C4-2B (cell line): ENCODE measurements at regions not wholly inside any gene's neighbourhood (a gene's known extent, or its start where the extent isn't known, plus 50 kb on each side); places are given as distances from the start of the nearest gene placed in this dataset.

ENCODE experiments used
- ZFX ChIP-seq: fragments of 450-650 bp; IDR thresholded peaks from 2 replicates; pipeline ENCODE4 v1.6.1; 2017
- TF ChIP-seq, protein P1 (sequence below): fragments of 450-650 bp; conservative IDR thresholded peaks from 2 replicates; pipeline ENCODE4 v1.5.1; 2017; ENCODE audit warnings: mild to moderate bottlenecking

DNA sequence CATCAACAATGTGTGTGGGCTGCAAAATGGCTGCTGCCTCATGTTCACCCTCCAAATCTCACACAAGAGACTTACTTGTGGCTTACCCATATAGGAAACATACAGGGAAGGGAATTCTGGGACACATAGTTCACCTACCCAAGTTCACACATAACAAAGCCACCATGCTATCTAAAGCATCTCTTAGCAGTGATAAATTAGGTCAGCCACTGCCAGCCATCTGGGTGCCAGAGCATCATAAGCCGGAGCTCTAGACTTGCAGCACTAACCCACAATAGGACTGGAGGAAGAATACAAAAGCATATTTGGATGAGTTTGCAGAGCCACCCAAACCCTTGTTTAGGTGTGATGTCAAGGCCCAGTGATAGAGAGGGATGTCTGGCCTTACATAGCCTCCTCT lies 321.7 kb downstream of the SEC16B start:
- TF ChIP-seq, protein P1, sequence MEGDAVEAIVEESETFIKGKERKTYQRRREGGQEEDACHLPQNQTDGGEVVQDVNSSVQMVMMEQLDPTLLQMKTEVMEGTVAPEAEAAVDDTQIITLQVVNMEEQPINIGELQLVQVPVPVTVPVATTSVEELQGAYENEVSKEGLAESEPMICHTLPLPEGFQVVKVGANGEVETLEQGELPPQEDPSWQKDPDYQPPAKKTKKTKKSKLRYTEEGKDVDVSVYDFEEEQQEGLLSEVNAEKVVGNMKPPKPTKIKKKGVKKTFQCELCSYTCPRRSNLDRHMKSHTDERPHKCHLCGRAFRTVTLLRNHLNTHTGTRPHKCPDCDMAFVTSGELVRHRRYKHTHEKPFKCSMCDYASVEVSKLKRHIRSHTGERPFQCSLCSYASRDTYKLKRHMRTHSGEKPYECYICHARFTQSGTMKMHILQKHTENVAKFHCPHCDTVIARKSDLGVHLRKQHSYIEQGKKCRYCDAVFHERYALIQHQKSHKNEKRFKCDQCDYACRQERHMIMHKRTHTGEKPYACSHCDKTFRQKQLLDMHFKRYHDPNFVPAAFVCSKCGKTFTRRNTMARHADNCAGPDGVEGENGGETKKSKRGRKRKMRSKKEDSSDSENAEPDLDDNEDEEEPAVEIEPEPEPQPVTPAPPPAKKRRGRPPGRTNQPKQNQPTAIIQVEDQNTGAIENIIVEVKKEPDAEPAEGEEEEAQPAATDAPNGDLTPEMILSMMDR: no peak
- no peak for TF ChIP-seq ZFX
